GM23248 (cell line): ENCODE measurements at regions not wholly inside any gene's neighbourhood (a gene's known extent, or its start where the extent isn't known, plus 50 kb on each side); places are given as distances from the start of the nearest gene placed in this dataset.

Source experiments
- DNase-seq: peaks from one replicate; pipeline ENCODE4 v3.0.0-alpha.2; 2015
- H2AFZ ChIP-seq: fragments of 200-600 bp; sonication (generic); 2 replicates; pipeline ENCODE4 v1.6.1; 2016; ENCODE audit warnings: antibody characterized with exemption
- H3F3A ChIP-seq: fragments of 200-600 bp; sonication (generic); 2 replicates; pipeline ENCODE4 v1.6.1; 2016; ENCODE audit warnings: mild to moderate bottlenecking, antibody characterized with exemption, mixed run types; ENCODE audit not compliant: insufficient read depth
- H3K27ac ChIP-seq: fragments of 200-600 bp; sonication (generic); 2 replicates; pipeline ENCODE4 v1.5.1; 2016; ENCODE audit warnings: mild to moderate bottlenecking
- H3K27me3 ChIP-seq: fragments of 200-600 bp; sonication (generic); replicated peaks from 2 replicates; pipeline ENCODE4 v1.6.1; 2016; ENCODE audit warnings: mild to moderate bottlenecking; ENCODE audit not compliant: insufficient read depth
- H3K36me3 ChIP-seq: fragments of 200-600 bp; sonication (generic); 2 replicates; pipeline ENCODE4 v1.6.1; 2016; ENCODE audit warnings: low read depth, mild to moderate bottlenecking
- H3K4me1 ChIP-seq: fragments of 200-600 bp; sonication (generic); 2 replicates; pipeline ENCODE4 v1.6.1; 2016; ENCODE audit warnings: mild to moderate bottlenecking; ENCODE audit not compliant: insufficient read depth
- H3K4me2 ChIP-seq: fragments of 200-600 bp; sonication (generic); one replicate; pipeline ENCODE4 v1.6.1; 2016; ENCODE audit warnings: mild to moderate bottlenecking; ENCODE audit not compliant: unreplicated experiment
- H3K4me3 ChIP-seq: fragments of 200-600 bp; sonication (generic); 2 replicates; pipeline ENCODE4 v1.5.1; 2016; ENCODE audit warnings: mild to moderate bottlenecking
- H3K79me2 ChIP-seq: fragments of 200-600 bp; sonication (generic); 2 replicates; pipeline ENCODE4 v1.6.1; 2016; ENCODE audit warnings: mild to moderate bottlenecking; ENCODE audit not compliant: insufficient read depth
- H3K9ac ChIP-seq: fragments of 200-600 bp; sonication (generic); 2 replicates; pipeline ENCODE4 v1.6.1; 2016; ENCODE audit warnings: mild to moderate bottlenecking
- H3K9me2 ChIP-seq: fragments of 200-600 bp; sonication (generic); 2 replicates; pipeline ENCODE4 v1.6.1; 2016; ENCODE audit warnings: mixed run types, mild to moderate bottlenecking, moderate library complexity; ENCODE audit not compliant: insufficient read depth
- H3K9me3 ChIP-seq: fragments of 200-600 bp; sonication (generic); one replicate; pipeline ENCODE4 v1.6.1; 2017; ENCODE audit warnings: low read depth
- H4K20me1 ChIP-seq: fragments of 200-600 bp; sonication (generic); 2 replicates; pipeline ENCODE4 v1.6.0; 2016; ENCODE audit not compliant: insufficient read depth
- EZH2 ChIP-seq: fragments of 200-600 bp; sonication (generic); IDR thresholded peaks from 2 replicates; pipeline ENCODE4 v1.6.1; 2018; ENCODE audit warnings: antibody characterized with exemption, mild to moderate bottlenecking; ENCODE audit not compliant: insufficient read depth, poor library complexity, severe bottlenecking
- EZH2phosphoT487 ChIP-seq: fragments of 200-600 bp; sonication (generic); IDR thresholded peaks from 2 replicates; pipeline ENCODE4 v1.6.1; 2018; ENCODE audit warnings: antibody characterized with exemption, moderate library complexity, mild to moderate bottlenecking, low read depth; ENCODE audit not compliant: insufficient read depth
- WGBS, 2 experiments: methylation state at CpG; one replicate each; pipeline ENCODE4 v1.1.6; 2015 to 2017; ENCODE audit warnings: low lambda C conversion rate in 2 of 2, low coverage in 1 of 2; ENCODE audit errors: missing lambda C conversion rate in 2 of 2; 5-methylcytosine and 5-hydroxymethylcytosine counted together
- in situ Hi-C: fragments of 300-500 bp; cut with MboI; formaldehyde crosslinking; loops from 2 replicates; pipeline ENCODE4 v1.15.0; 2020

GRCh38 chr7:118311121-118311836 lies 86.8 kb downstream of the ANKRD7 start:
- in situ Hi-C loops, result no loop called here

GRCh38 chr7:118312051-118312450 lies 87.5 kb downstream of the ANKRD7 start:
- Histone ChIP-seq H4K20me1 (no peaks in the 10 kb centered on the region), H3K9ac (no peak overlapping the region), H3K9me3 (no peaks in the 10 kb centered on the region), H2AFZ (no peak overlapping the region), H3K27me3 (no peaks in the 10 kb centered on the region), H3K4me3 (no peak overlapping the region), H3K79me2 (no peaks in the 10 kb centered on the region), H3F3A (no peaks in the 10 kb centered on the region), H3K4me2 (no peak overlapping the region), H3K4me1 (no peaks in the 10 kb centered on the region), H3K36me3 (no peaks in the 10 kb centered on the region), H3K9me2 (no peaks in the 10 kb centered on the region), H3K27ac (no peak overlapping the region)
- no peak for DNase-seq
- in situ Hi-C loops, result no loop called here
- WGBS, 2 experiments, result 0% methylated on average over 1 of the region's 1 CpG
- TF ChIP-seq EZH2 (no peak), EZH2phosphoT487 (no peak)

More at GRCh38 chr7:118311121-118311836, 86.8 kb downstream of the ANKRD7 start:
- Histone ChIP-seq H3F3A (no peaks in the 10 kb centered on the region), H3K4me1 (no peaks in the 10 kb centered on the region), H3K79me2 (no peaks in the 10 kb centered on the region), H4K20me1 (no peaks in the 10 kb centered on the region), H3K4me2 (no peak overlapping the region), H3K9me2 (no peaks in the 10 kb centered on the region), H3K27ac (no peak overlapping the region), H3K27me3 (no peaks in the 10 kb centered on the region), H3K4me3 (no peak overlapping the region), H3K36me3 (no peaks in the 10 kb centered on the region), H3K9me3 (no peaks in the 10 kb centered on the region), H3K9ac (no peak overlapping the region), H2AFZ (no peak overlapping the region)
- WGBS, 2 experiments, result 6 to 10% methylated on average over 1 of the region's 1 CpG
- TF ChIP-seq EZH2phosphoT487 (no peak), EZH2 (no peak)
- no peak for DNase-seq

GRCh38 chr7:118312966-118313365 lies 88.5 kb downstream of the ANKRD7 start:
- H3K9me2 ChIP-seq, result no peaks in the 10 kb centered on the region
- no peak for DNase-seq
- no peaks in the 10 kb centered on the region for H3K9me3 ChIP-seq
- 37 to 50% methylated on average over 1 of the region's 1 CpG for WGBS, 2 experiments
- no peaks in the 10 kb centered on the region for H3K36me3 ChIP-seq
- no peak overlapping the region for H2AFZ ChIP-seq
- TF ChIP-seq EZH2phosphoT487 (no peak), EZH2 (no peak)
- in situ Hi-C loops, result no loop called here
- no peak overlapping the region for H3K4me2 ChIP-seq
- no peaks in the 10 kb centered on the region for H3K4me1 ChIP-seq
- no peak overlapping the region for H3K9ac ChIP-seq
- no peaks in the 10 kb centered on the region for H3K79me2 ChIP-seq
- H3K27me3 ChIP-seq, result no peaks in the 10 kb centered on the region
- H4K20me1 ChIP-seq, result no peaks in the 10 kb centered on the region
- H3K4me3 ChIP-seq, result no peak overlapping the region
- H3F3A ChIP-seq, result no peaks in the 10 kb centered on the region
- no peak overlapping the region for H3K27ac ChIP-seq

- TF ChIP-seq EZH2phosphoT487 (no peak), EZH2 (no peak)
- Histone ChIP-seq H3K36me3 (no peaks in the 10 kb centered on the region), H2AFZ (no peak overlapping the region), H3K4me3 (no peak overlapping the region), H3K4me2 (no peak overlapping the region), H3K9me2 (no peaks in the 10 kb centered on the region), H3K27me3 (no peaks in the 10 kb centered on the region), H4K20me1 (no peaks in the 10 kb centered on the region), H3K4me1 (no peaks in the 10 kb centered on the region), H3K27ac (no peak overlapping the region), H3K9me3 (no peaks in the 10 kb centered on the region), H3K79me2 (no peaks in the 10 kb centered on the region), H3F3A (no peaks in the 10 kb centered on the region), H3K9ac (no peak overlapping the region)
- in situ Hi-C loops, result no loop called here
- WGBS, 2 experiments, result 20 to 22% methylated on average over 4 of the region's 4 CpGs
- no peak for DNase-seq
These were observed 100.4 kb downstream of the ANKRD7 start for GRCh38 chr7:118324790-118325449.
